Suprapubic skin (tissue), 3 donors: ENCODE measurements at regions not wholly inside any gene's neighbourhood (a gene's known extent, or its start where the extent isn't known, plus 50 kb on each side); places are given as distances from the start of the nearest gene placed in this dataset.
"Not testable (repeated sequence)": the region's sequence is repeated elsewhere in the genome, so short reads cannot be mapped to it uniquely, and the experiment has no call there.

Source experiments
- EP300 ChIP-seq: sonication (generic); formaldehyde crosslinking; IDR thresholded peaks from one replicate; pipeline ENCODE4 v1.6.1; 2017; ENCODE audit warnings: antibody characterized with exemption
- TF ChIP-seq, protein P1 (sequence below), 2 donors: fragments of 200-600 bp in 1 of 2; fragments of 450-650 bp in 1 of 2; sonication (generic) in 1 of 2; IDR thresholded peaks; one replicate each; pipeline ENCODE4 v1.5.1; 2016 to 2019; ENCODE audit warnings: antibody characterized with exemption in 2 of 2, mild to moderate bottlenecking in 1 of 2, moderate library complexity in 1 of 2

DNA sequence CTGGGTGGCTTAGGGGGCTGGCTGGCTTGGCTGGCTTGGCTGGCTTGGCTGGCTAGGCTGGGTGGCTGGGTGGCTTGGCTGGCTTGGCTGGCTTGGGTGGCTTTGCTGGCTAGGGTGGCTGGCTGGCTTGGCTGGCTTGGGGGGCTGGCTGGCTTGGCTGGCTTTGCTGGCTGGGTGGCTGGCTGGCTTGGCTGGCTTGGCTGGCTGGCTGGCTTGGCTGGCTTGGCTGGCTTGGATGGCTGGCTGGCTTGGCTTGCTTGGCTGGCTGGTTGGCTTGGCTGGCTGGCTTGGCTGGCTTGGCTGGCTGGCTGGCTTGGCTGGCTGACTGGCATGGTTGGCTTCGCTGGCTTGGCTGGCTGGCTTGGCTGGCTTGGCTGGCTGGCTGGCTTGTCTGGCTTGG is 439.4 kb downstream of the GOLGA6L6 start:
- not testable (repeated sequence) for TF ChIP-seq EP300
- TF ChIP-seq, protein P1, sequence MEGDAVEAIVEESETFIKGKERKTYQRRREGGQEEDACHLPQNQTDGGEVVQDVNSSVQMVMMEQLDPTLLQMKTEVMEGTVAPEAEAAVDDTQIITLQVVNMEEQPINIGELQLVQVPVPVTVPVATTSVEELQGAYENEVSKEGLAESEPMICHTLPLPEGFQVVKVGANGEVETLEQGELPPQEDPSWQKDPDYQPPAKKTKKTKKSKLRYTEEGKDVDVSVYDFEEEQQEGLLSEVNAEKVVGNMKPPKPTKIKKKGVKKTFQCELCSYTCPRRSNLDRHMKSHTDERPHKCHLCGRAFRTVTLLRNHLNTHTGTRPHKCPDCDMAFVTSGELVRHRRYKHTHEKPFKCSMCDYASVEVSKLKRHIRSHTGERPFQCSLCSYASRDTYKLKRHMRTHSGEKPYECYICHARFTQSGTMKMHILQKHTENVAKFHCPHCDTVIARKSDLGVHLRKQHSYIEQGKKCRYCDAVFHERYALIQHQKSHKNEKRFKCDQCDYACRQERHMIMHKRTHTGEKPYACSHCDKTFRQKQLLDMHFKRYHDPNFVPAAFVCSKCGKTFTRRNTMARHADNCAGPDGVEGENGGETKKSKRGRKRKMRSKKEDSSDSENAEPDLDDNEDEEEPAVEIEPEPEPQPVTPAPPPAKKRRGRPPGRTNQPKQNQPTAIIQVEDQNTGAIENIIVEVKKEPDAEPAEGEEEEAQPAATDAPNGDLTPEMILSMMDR (IDR thresholded peaks at IDR 0.05) = not testable (repeated sequence)
